Kidney epithelial cell (primary cell): ENCODE measurements at regions not wholly inside any gene's neighbourhood (a gene's known extent, or its start where the extent isn't known, plus 50 kb on each side); places are given as distances from the start of the nearest gene placed in this dataset.

ENCODE experiments used
- DNase-seq: peaks from one replicate; pipeline ENCODE4 v3.0.0-alpha.2; 2010; ENCODE audit warnings: low read depth
- H3K27me3 ChIP-seq: 2 replicates; pipeline ENCODE4 v1.6.0; 2011; ENCODE audit warnings: low read length; ENCODE audit not compliant: control insufficient read depth, insufficient read depth
- H3K36me3 ChIP-seq: 2 replicates; pipeline ENCODE4 v1.5.1; 2011; ENCODE audit warnings: low read length; ENCODE audit not compliant: control insufficient read depth, insufficient read depth
- H3K4me3 ChIP-seq: 2 replicates; pipeline ENCODE4 v1.5.1; 2011; ENCODE audit warnings: low read depth, mild to moderate bottlenecking, control low read depth, low read length
- TF ChIP-seq, protein P1 (sequence below): IDR thresholded peaks from 2 replicates; pipeline ENCODE4 v1.5.1; 2011; ENCODE audit warnings: mild to moderate bottlenecking, moderate library complexity, low read length, control low read depth, inconsistent platforms; ENCODE audit not compliant: insufficient read depth, poor library complexity, severe bottlenecking

DNA sequence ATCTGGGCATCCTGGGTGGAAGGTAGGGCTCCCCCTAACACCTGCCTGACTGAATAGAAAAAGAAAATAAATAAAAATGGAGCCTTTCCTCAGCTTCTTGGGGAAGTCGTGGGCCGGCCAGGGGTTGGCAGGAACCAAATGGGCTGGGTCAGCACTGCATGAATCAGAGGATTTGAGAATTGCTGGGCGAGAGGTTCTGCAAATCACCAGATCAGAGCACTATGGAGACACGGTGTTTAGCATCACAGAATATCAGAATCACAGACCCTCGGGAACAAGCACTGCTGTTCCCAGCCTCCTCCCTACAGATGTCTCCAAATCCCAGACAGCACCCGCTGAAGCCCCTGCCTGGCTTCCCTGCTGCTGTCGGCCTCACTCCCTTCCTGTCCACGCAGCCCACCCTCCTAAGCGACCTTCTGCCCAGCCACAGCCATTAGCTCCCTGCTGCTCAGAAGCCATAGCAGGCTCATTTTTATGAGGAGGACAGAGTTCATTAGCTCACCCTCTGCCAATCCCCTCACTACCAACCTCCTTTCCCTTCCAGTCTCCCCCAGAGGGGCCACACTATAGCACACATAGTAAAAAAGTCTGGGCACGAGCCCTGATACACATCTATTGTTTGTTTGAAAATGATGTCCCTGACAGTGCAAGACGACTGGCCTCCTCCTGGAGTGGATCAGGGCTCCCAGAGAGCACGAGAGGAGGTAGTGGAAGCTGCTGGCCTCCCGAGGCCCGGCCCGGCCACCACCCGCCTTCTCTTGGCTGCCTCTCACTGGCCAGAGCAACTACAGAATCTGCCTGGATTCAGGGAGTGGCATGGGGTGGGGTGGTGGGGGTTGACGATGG lies 64.6 kb upstream of the TAF1B start:
- Histone ChIP-seq H3K4me3 (no peak overlapping the region), H3K27me3 (peaks cover 2% of the 10 kb centered on the region), H3K36me3 (no peaks in the 10 kb centered on the region)
- TF ChIP-seq, protein P1, sequence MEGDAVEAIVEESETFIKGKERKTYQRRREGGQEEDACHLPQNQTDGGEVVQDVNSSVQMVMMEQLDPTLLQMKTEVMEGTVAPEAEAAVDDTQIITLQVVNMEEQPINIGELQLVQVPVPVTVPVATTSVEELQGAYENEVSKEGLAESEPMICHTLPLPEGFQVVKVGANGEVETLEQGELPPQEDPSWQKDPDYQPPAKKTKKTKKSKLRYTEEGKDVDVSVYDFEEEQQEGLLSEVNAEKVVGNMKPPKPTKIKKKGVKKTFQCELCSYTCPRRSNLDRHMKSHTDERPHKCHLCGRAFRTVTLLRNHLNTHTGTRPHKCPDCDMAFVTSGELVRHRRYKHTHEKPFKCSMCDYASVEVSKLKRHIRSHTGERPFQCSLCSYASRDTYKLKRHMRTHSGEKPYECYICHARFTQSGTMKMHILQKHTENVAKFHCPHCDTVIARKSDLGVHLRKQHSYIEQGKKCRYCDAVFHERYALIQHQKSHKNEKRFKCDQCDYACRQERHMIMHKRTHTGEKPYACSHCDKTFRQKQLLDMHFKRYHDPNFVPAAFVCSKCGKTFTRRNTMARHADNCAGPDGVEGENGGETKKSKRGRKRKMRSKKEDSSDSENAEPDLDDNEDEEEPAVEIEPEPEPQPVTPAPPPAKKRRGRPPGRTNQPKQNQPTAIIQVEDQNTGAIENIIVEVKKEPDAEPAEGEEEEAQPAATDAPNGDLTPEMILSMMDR = no peak
- DNase-seq = no peak

DNA sequence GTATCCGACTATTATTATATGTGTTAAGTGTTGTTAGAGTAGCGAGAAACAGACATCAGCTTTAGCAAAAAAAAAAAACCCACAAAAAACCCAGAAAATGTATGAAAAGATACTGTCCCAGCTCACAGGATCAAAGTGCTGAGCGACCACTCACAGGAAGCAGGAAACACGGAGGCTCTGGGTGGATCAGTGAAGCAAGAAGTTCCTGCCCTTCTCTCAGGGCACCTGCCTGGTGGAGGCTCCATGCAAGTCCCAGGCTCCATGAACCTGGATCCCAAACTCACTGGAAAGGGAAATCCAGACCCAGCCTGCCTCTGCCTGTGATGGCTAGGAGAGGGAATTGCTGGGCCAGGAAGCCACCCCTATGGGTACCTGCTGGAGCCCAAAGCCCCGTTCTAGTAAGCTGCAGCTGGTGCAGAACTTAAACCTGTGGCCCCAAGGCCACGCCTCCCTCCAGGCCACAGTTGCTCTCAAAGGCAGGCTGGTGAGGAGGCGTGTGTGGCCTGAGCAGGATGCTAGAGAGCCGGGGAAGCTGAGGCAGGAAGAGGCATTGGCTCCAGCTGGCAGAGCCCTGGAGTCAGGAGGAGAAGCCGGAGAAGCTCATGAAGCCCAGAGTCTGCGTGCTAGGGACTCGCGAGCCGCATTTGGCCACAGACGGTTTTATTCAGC lies 63.5 kb upstream of the TAF1B start:
- Histone ChIP-seq H3K36me3 (no peaks in the 10 kb centered on the region), H3K27me3 (peaks cover 2% of the 10 kb centered on the region), H3K4me3 (no peak overlapping the region)
- no peak for DNase-seq
- TF ChIP-seq, protein P1 = no peak

DNA sequence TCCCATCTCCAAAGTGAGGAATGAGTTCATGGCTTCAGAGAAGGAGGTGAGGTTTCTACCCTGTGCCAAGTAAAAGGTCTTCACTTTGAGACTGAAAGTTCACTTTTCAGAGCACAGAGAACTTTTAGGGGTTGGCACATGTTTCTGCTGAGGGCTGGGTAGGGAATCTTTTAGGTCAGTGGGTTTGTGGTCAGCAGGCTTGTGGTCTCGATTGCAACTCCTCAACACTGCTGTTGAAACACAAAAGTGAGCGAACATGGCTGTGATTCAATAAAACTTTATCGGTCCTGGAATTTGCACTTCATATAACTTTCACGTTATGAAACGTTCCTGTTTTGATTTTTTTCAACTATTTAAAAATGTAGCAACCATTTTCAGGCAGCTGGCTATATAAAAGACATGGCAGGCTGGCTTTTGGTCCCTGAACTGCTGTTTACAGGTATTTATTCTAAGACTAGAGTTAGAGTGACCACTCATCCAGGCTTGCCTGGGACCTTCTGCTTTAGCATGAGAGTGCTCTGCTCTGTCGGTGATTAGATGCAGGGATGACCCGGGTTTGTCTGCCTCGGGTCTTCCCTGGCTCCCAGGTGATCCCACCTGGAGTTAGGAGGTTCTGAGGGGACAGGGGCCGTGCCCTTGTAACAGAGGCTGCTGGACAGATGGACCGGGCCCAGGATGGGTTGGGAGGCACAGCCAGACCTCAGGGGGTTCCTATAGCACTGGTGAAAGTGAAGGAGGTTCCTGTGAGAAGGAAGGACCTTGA lies 62.7 kb upstream of the TAF1B start:
- H3K27me3 ChIP-seq = peaks cover 2% of the 10 kb centered on the region
- H3K36me3 ChIP-seq = no peaks in the 10 kb centered on the region
- DNase-seq = no peak
- H3K4me3 ChIP-seq = no peak overlapping the region
- TF ChIP-seq, protein P1 = no peak

DNA sequence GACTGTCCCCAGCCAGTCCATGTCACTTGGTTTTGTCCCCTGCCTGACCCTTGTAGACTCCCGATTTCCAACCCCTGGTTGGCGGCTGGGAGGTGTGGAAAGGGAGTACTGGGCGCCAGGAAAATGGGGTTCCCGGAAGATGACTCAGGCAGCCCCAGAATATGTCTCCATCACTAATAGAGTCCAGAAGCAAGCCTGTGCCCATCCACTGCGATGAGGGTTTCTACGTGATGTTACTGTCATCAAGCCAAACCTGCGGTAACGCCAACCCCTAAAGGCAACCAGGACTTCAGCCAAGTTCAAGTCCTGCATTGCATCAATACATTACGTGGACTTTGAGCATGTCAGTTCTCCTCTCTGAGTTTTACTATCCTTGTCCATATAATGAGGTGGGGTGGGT lies 62.0 kb upstream of the TAF1B start:
- TF ChIP-seq, protein P1 = no peak
- H3K27me3 ChIP-seq = no peaks in the 10 kb centered on the region
- no peaks in the 10 kb centered on the region for H3K36me3 ChIP-seq
- H3K4me3 ChIP-seq = no peak overlapping the region
- DNase-seq = no peak

DNA sequence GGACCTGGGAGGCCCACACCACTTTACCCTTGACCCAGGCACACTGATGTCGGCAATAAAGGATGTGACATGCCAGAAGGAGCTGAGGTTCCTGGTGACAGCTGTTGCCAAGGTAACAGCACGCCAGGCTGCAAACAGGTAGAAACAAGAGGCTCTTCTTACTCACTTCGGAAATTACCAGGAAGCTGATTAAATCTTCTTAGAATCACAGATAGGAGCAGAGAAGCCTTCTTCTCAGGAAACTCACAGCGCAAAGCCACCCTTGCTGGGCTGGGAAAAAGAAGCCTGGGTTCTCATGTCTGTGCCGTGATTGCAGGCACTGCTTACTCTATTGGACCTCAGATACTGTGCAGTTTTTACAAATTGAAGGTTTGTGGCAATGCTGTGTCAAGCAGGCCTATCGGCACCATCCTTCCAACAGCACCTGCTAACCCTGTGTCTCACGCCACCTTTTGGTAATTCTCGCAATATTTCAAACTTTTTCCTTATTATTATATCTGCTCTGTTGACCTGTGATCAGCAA lies 61.0 kb upstream of the TAF1B start:
- H3K4me3 ChIP-seq = no peak overlapping the region

More for the DNA sequence above, 61.0 kb upstream of the TAF1B start:
- Histone ChIP-seq H3K27me3 (no peaks in the 10 kb centered on the region), H3K36me3 (no peaks in the 10 kb centered on the region)
- TF ChIP-seq, protein P1 = peak; percentile 21
- no peak for DNase-seq
